ENCODE measurements at regions not wholly inside any gene's neighbourhood (a gene's known extent, or its start where the extent isn't known, plus 50 kb on each side); places are given as distances from the start of the nearest gene placed in this dataset.
A peak's percentile ranks its signal among the peaks of the same experiment; 100 is the strongest.
"Not testable (repeated sequence)": the region's sequence is repeated elsewhere in the genome, so short reads cannot be mapped to it uniquely, and the experiment has no call there.

- no peaks in the 10 kb centered on the region for H3K79me2 ChIP-seq (ENCODE audit: low read length)
- H3F3A ChIP-seq (ENCODE audit: low read length, unreplicated experiment): no peaks in the 10 kb centered on the region
- H3K36me3 ChIP-seq (ENCODE audit: low read depth, low read length): no peaks in the 10 kb centered on the region
- no peaks in the 10 kb centered on the region for H3K4me1 ChIP-seq (ENCODE audit: insufficient read depth, low read length)
- H3K27ac ChIP-seq (ENCODE audit: low read length): no peak overlapping the region
- H3K27me3 ChIP-seq (ENCODE audit: low read length): no peaks in the 10 kb centered on the region
- ChIA-PET POLR2A (ENCODE audit: unreplicated experiment) (no interaction called here), CTCF (no interaction called here)
- intact Hi-C loops (cut with micrococcal nuclease): no loop called here
- H4K20me1 ChIP-seq (ENCODE audit: low read length): no peaks in the 10 kb centered on the region
- BruUV-seq (replicated peaks): no TSS peak
- no peak overlapping the region for H3K4me2 ChIP-seq (ENCODE audit: low read length)
- TF ChIP-seq EZH2 (IDR thresholded peaks at IDR 0.05; ENCODE audit: low read length, unreplicated experiment) (no peak), CTCF (conservative IDR thresholded peaks at IDR 0.05; ENCODE audit: low read depth, low read length) (no peak), EZH2phosphoT487 (IDR thresholded peaks at IDR 0.05; ENCODE audit: borderline replicate concordance, low read length) (no peak)
- no peak overlapping the region for H3K9ac ChIP-seq (ENCODE audit: low read length)
- H3K9me3 ChIP-seq (ENCODE audit: low read length): no peaks in the 10 kb centered on the region
- H3K4me3 ChIP-seq (ENCODE audit: low read length): no peak overlapping the region
- H2AFZ ChIP-seq (ENCODE audit: low read length): no peak overlapping the region
- DNase-seq (no peak), ATAC-seq (no peak)
- H3K9me2 ChIP-seq (replicated peaks; ENCODE audit: low read length): no peaks in the 10 kb centered on the region
These were observed 61.4 kb downstream of the IL12A start for GRCh38 chr3:160049988-160050387.

GRCh38 chr3:160052385-160053047 is 63.9 kb downstream of the IL12A start:
- H2AFZ ChIP-seq (ENCODE audit: low read length): peak overlapping the region; percentile 61
- no peaks in the 10 kb centered on the region for H3K27me3 ChIP-seq (ENCODE audit: low read length)
- H3K9me3 ChIP-seq (ENCODE audit: low read length): no peaks in the 10 kb centered on the region
- no peak for DNase-seq
- CTCF ChIA-PET: no interaction called here
- no peak overlapping the region for H3K27ac ChIP-seq (ENCODE audit: low read length)
- H3K4me1 ChIP-seq (ENCODE audit: insufficient read depth, low read length): no peaks in the 10 kb centered on the region
- TF ChIP-seq EZH2 (IDR thresholded peaks at IDR 0.05; ENCODE audit: low read length, unreplicated experiment): no peak
- BruUV-seq (replicated peaks): no TSS peak
- ATAC-seq: peak; percentile 49
- peak overlapping the region; percentile 4; the same call in 1 of the 2 replicates for H3K4me3 ChIP-seq (ENCODE audit: low read length)
- peak overlapping the region; percentile 36 for H3K4me2 ChIP-seq (ENCODE audit: low read length)
- POLR2A ChIA-PET (ENCODE audit: unreplicated experiment): interaction anchor here (0.7 kb wide), 1 partner anchor 13 kb away, joined by 6 read pairs; no protein-coding TSS in a partner anchor
- H3K9me2 ChIP-seq (replicated peaks; ENCODE audit: low read length): 0 out of 2 replicates have a peak, but pooled peaks cover under 1% of the 10 kb centered on the region
- H3K79me2 ChIP-seq (ENCODE audit: low read length): no peaks in the 10 kb centered on the region
- no peak overlapping the region for H3K9ac ChIP-seq (ENCODE audit: low read length)
- intact Hi-C loops (cut with micrococcal nuclease): no loop called here
- no peaks in the 10 kb centered on the region for H3K36me3 ChIP-seq (ENCODE audit: low read depth, low read length)
- no peaks in the 10 kb centered on the region for H4K20me1 ChIP-seq (ENCODE audit: low read length)
- no peaks in the 10 kb centered on the region for H3F3A ChIP-seq (ENCODE audit: low read length, unreplicated experiment)

- no peaks in the 10 kb centered on the region for H4K20me1 ChIP-seq (ENCODE audit: low read length)
- peak overlapping the region; percentile 36 for H3K4me2 ChIP-seq (ENCODE audit: low read length)
- ATAC-seq (no peak), DNase-seq (no peak)
- H3K9ac ChIP-seq (ENCODE audit: low read length): no peak overlapping the region
- 0 out of 2 replicates have a peak, but pooled peaks cover 3% of the 10 kb centered on the region for H3K9me2 ChIP-seq (replicated peaks; ENCODE audit: low read length)
- ChIA-PET POLR2A (ENCODE audit: unreplicated experiment) (no interaction called here), CTCF (no interaction called here)
- H3K9me3 ChIP-seq (ENCODE audit: low read length): no peaks in the 10 kb centered on the region
- H3K79me2 ChIP-seq (ENCODE audit: low read length): no peaks in the 10 kb centered on the region
- no peaks in the 10 kb centered on the region for H3K4me1 ChIP-seq (ENCODE audit: insufficient read depth, low read length)
- H3K27ac ChIP-seq (ENCODE audit: low read length): no peak overlapping the region
- TF ChIP-seq CTCF (conservative IDR thresholded peaks at IDR 0.05; ENCODE audit: low read depth, low read length) (no peak), EZH2phosphoT487 (IDR thresholded peaks at IDR 0.05; ENCODE audit: borderline replicate concordance, low read length) (no peak), EZH2 (IDR thresholded peaks at IDR 0.05; ENCODE audit: low read length, unreplicated experiment) (no peak)
- no peaks in the 10 kb centered on the region for H3F3A ChIP-seq (ENCODE audit: low read length, unreplicated experiment)
- intact Hi-C loops (cut with micrococcal nuclease): no loop called here
- BruUV-seq (replicated peaks): no TSS peak
- no peaks in the 10 kb centered on the region for H3K36me3 ChIP-seq (ENCODE audit: low read depth, low read length)
- H2AFZ ChIP-seq (ENCODE audit: low read length): peak overlapping the region; percentile 61
- H3K27me3 ChIP-seq (ENCODE audit: low read length): no peaks in the 10 kb centered on the region
- H3K4me3 ChIP-seq (ENCODE audit: low read length): peak overlapping the region; percentile 4; the same call in 1 of the 2 replicates
These were observed 64.4 kb downstream of the IL12A start for GRCh38 chr3:160053048-160053391.

DNA sequence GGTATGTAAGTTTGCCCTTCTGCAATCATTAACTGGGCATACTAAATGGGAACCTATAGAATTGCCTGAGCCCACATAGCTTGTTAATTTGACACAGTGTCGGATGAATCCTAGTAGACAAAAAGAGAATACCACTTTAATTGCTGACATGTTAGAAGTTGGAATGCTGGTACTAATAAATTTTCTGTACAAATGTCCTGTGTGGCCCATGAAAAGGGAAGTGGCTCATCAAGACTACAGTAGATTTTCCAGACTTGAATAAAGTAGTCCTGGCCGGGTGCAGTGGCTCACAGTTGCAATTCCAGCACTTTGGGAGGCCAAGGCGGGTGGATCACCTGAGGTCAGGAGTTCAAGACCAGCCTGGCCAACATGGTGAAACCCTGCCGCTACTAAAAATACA is 66.2 kb downstream of the IL12A start:
- H3K9me3 ChIP-seq (ENCODE audit: low read length); intact Hi-C loops (cut with micrococcal nuclease); H4K20me1 ChIP-seq (ENCODE audit: low read length); ATAC-seq; H3K4me1 ChIP-seq (ENCODE audit: insufficient read depth, low read length); H3K27ac ChIP-seq (ENCODE audit: low read length); BruUV-seq (replicated peaks); CTCF ChIA-PET; H3K27me3 ChIP-seq (ENCODE audit: low read length); POLR2A ChIA-PET (ENCODE audit: unreplicated experiment); H3K4me2 ChIP-seq (ENCODE audit: low read length); H3K79me2 ChIP-seq (ENCODE audit: low read length); DNase-seq; H3F3A ChIP-seq (ENCODE audit: low read length, unreplicated experiment); H3K4me3 ChIP-seq (ENCODE audit: low read length); H3K36me3 ChIP-seq (ENCODE audit: low read depth, low read length); H3K9ac ChIP-seq (ENCODE audit: low read length); H2AFZ ChIP-seq (ENCODE audit: low read length); H3K9me2 ChIP-seq (replicated peaks; ENCODE audit: low read length): not testable (repeated sequence)
